ACC112 (cell line): ENCODE measurements at regions not wholly inside any gene's neighbourhood (a gene's known extent, or its start where the extent isn't known, plus 50 kb on each side); places are given as distances from the start of the nearest gene placed in this dataset.

Experiments used
- H2AFZ ChIP-seq: fragments of 200-600 bp; sonication (generic); one replicate; pipeline ENCODE4 v1.6.0; 2017; ENCODE audit warnings: antibody characterized with exemption, low read length; ENCODE audit not compliant: unreplicated experiment
- H3K27ac ChIP-seq: fragments of 200-600 bp; sonication (generic); 2 replicates; pipeline ENCODE4 v1.5.1; 2014; ENCODE audit warnings: low read depth, mild to moderate bottlenecking, antibody characterized with exemption, low read length, moderate library complexity
- H3K27me3 ChIP-seq: fragments of 200-600 bp; sonication (generic); 2 replicates; pipeline ENCODE4 v1.6.1; 2014; ENCODE audit warnings: mild to moderate bottlenecking, antibody characterized with exemption, low read length, moderate library complexity, mixed read lengths; ENCODE audit not compliant: insufficient read depth
- H3K36me3 ChIP-seq: fragments of 200-600 bp; sonication (generic); 2 replicates; pipeline ENCODE4 v1.6.1; 2016; ENCODE audit warnings: mild to moderate bottlenecking, antibody characterized with exemption, low read length, moderate library complexity, mixed read lengths; ENCODE audit not compliant: insufficient read depth
- H3K4me1 ChIP-seq: fragments of 200-600 bp; sonication (generic); one replicate; pipeline ENCODE4 v1.6.1; 2016; ENCODE audit warnings: low read length, mixed read lengths; ENCODE audit not compliant: insufficient read depth, unreplicated experiment, control insufficient read depth
- H3K4me3 ChIP-seq: fragments of 200-600 bp; sonication (generic); 2 replicates; pipeline ENCODE4 v1.5.1; 2014; ENCODE audit warnings: mild to moderate bottlenecking, low read depth, low read length
- H3K79me2 ChIP-seq: fragments of 200-600 bp; sonication (generic); one replicate; pipeline ENCODE4 v1.6.0; 2016; ENCODE audit warnings: low read length; ENCODE audit not compliant: control insufficient read depth, unreplicated experiment, insufficient read depth

DNA sequence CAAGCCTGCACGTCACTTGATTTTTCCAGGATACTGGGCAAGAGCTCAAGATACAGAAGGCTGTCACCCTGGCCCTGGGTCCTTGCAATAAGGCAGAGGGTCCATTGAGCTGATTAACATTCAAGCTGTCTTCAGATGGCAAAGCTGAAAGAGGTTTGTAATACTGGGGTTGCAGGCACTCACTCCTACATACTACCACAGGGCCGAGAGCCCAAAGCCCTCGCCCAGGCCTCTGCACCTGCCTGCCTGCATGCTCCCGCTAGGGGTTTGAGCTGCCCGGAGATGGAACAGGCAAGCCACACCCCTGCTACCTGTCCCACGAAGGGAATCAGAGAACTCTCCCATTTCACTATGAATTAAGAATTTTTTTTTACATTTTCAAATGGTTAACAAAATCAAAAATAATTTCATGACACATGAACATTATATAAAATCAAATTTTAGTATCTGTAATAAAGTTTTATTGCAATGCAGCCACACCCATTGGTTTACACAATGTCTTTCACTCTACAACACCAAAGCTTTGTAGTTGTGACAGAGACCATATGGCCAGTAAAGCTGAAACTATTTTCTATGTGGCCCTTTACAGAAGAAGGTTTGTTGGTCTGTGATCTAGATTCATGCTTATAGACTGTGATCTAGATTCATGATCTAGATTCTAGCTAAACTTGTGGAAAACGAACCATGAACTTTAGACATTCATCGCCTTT, 530.4 kb upstream of the IGFBP7 start:
- Histone ChIP-seq H3K79me2 (no peaks in the 10 kb centered on the region), H3K27ac (no peak overlapping the region), H3K27me3 (no peaks in the 10 kb centered on the region), H2AFZ (no peak overlapping the region), H3K4me3 (no peak overlapping the region), H3K4me1 (no peaks in the 10 kb centered on the region), H3K36me3 (no peaks in the 10 kb centered on the region)

DNA sequence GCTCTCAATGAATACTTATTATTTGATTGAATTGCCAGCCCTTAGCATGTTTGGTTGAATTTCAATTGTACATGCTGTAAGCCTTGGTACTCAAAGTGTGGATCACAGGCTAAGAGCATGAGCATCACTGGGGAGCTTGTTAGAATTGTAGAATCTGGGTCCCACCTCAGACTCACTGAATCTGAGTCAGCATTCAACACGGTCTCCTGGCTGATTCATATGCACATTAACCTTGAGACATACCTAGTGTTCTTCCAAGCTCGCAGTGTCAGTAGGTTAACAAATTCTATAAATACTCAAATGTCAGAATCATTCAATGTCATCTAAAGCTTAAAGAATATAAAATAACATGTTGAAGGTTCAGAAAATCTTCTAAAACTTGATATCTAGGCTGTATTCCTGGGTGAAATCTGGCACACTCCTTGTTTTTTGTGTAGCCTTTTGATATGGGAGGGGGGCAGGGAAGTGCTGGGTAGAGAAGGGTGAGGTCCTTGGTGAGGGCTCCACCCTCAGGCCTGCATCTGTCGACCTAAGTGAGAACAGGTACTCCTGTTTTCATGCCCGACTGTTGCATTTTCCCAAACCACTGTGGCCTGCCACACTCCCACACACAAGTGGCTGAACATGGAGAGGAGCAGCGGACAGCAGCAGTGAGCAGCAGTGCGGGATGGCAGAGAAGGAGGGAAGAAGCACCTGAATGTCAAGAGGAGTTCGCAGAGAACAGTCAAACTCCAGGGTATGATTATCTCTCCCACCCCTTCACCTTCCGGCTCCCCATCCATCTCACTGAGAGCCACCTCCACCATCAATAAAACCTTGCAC, 529.6 kb upstream of the IGFBP7 start:
- H3K4me1 ChIP-seq: no peaks in the 10 kb centered on the region
- H3K36me3 ChIP-seq: no peaks in the 10 kb centered on the region
- H2AFZ ChIP-seq: no peak overlapping the region
- no peaks in the 10 kb centered on the region for H3K79me2 ChIP-seq
- H3K4me3 ChIP-seq: no peak overlapping the region
- H3K27ac ChIP-seq: no peak overlapping the region
- H3K27me3 ChIP-seq: no peaks in the 10 kb centered on the region

DNA sequence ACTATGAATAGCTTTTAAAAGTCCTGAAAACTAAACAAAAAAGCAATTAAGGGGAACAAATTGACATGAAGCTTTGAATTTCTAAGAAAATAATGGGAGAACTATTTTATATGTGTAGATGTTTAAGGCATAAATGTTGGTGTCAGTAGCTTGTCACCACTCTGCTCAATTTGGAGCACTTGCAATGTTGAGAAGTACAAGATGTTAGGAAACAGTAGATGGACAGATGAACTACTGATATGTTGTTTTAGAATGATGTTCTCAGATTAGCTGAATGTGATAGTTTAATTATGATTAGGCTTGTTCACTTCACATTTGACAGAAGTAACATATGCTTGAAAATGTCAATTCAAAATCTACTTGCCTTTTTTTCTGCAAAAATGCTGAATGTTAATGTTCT, 525.7 kb upstream of the IGFBP7 start:
- H2AFZ ChIP-seq: no peak overlapping the region
- no peaks in the 10 kb centered on the region for H3K36me3 ChIP-seq
- no peaks in the 10 kb centered on the region for H3K27me3 ChIP-seq
- no peak overlapping the region for H3K27ac ChIP-seq
- H3K4me3 ChIP-seq: no peak overlapping the region
- H3K4me1 ChIP-seq: no peaks in the 10 kb centered on the region
- no peaks in the 10 kb centered on the region for H3K79me2 ChIP-seq

DNA sequence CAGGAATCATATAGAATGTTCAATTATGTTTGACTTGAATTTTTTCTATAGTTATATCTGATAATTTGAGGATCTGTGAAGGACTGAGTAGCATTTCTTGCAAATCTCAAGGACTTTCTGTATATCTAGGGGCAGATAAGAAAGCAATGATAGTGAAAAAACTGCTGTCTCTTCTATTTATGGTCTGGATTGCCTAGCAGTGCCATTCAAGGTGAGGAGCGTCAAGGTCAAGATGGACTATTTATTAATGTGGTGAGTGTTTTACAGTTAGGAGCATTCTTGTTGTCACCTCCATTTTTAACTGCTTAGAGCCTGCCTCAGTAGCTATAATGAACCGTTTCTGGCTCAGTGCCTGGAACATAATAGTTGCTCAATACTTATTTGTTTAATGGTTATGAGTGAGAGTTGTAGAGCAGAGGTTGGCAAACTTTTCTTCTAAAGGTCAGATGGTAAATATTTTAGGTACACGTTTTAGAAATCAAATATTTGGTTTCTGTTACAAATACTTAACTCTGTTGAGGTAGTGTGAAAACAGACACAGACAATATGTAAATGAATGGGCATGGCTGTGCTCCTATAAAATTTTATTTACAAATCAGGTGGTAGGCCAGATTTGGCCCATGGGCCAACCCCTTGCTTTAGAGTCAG, 523.2 kb upstream of the IGFBP7 start:
- H3K27me3 ChIP-seq: no peaks in the 10 kb centered on the region
- H3K27ac ChIP-seq: no peak overlapping the region
- H3K4me1 ChIP-seq: no peaks in the 10 kb centered on the region
- no peak overlapping the region for H2AFZ ChIP-seq
- no peaks in the 10 kb centered on the region for H3K36me3 ChIP-seq
- H3K4me3 ChIP-seq: no peak overlapping the region
- no peaks in the 10 kb centered on the region for H3K79me2 ChIP-seq

DNA sequence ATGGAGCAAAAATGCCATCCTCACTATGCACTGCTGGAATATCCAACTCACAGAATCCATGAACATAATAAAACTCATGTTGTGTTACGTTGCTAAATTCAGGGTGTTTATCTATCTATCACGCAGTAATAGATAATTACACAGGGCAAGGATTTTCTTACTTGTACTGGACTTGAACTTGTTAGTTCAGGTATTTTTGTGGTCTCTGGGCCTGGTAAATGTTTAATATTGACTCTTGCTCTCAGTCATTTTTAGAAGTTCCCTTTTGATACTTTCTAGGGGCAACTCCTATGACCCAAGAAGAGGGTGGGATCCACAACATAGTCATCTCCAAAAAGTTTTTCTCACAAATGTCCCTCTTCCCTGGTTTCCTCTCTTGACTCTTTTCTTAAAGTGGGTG, 522.4 kb upstream of the IGFBP7 start:
- H3K27ac ChIP-seq: no peak overlapping the region
- no peaks in the 10 kb centered on the region for H3K4me1 ChIP-seq
- no peak overlapping the region for H2AFZ ChIP-seq
- no peaks in the 10 kb centered on the region for H3K36me3 ChIP-seq
- H3K79me2 ChIP-seq: no peaks in the 10 kb centered on the region
- H3K4me3 ChIP-seq: no peak overlapping the region
- H3K27me3 ChIP-seq: no peaks in the 10 kb centered on the region

DNA sequence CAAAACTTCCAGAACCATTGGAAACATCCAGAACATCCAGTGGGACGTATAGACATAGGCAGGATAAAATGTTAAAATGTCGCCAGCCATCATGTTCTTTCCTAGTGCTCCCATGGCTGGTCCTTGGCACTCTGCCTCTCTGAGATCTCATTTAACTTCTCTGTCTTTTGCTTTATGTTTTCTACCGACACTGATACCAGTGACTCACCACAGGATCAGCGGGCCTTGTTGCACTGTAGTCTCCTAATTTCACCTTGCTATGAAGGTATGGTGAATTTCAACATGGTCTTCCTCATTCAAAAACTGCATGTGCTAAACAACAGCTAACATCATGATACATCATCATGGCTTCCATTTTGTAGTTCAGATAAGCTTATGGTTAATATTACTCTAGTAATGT, 521.0 kb upstream of the IGFBP7 start:
- no peak overlapping the region for H3K27ac ChIP-seq
- no peaks in the 10 kb centered on the region for H3K79me2 ChIP-seq
- no peaks in the 10 kb centered on the region for H3K27me3 ChIP-seq
- no peaks in the 10 kb centered on the region for H3K4me1 ChIP-seq
- H3K36me3 ChIP-seq: no peaks in the 10 kb centered on the region
- H2AFZ ChIP-seq: no peak overlapping the region
- no peak overlapping the region for H3K4me3 ChIP-seq

DNA sequence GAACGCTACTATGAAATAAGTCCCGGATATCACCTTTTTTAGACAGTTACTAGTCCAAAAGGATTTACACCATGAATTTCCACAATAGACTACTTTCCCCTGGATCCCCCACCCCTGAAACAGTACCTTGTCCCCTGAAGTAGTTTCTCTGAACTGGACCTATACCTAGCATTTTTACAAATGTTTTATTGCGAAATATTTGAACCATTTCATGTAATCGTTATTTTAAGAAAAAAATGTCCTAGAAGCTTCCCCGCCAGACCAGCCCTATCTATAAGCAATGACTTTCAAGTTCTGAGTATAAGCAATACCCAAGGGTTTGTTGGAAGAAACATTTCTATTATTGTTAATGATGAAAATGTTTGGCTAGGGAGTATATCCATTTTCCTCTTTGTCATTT, 517.8 kb upstream of the IGFBP7 start:
- no peaks in the 10 kb centered on the region for H3K27me3 ChIP-seq
- H3K4me3 ChIP-seq: no peak overlapping the region
- H2AFZ ChIP-seq: no peak overlapping the region
- H3K27ac ChIP-seq: no peak overlapping the region
- no peaks in the 10 kb centered on the region for H3K4me1 ChIP-seq
- no peaks in the 10 kb centered on the region for H3K79me2 ChIP-seq
- H3K36me3 ChIP-seq: no peaks in the 10 kb centered on the region

DNA sequence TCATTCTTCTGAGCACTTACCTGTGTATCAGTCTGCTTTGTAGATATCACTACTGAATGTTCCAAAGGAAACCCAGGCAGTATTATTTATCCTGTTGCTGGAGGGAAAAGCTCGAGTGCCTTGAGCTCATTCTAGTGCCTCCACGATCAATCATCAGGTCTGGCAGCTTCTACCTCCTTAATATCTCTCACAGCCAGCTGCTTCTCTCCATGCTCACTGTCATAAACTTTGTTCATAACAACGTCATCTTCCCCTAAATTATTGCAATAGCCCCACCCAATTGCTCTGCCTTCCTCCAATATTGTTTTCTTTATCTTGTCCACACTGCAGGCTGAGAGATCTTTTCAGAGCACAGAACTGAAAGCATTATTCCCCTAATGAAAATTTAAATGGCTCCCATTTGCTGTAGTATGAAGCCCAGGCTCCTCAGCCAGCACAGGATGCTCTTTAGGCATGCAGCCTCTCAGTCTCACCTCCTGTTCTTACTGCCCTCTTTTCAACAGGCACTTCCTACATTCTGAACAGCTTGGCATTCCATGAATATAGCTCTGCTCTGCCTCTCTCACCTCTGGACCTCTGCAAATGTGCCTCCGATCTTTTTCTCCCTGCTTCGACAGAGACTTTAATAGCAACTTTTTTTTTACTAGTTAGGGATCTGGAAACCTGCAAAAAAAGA, 504.2 kb upstream of the IGFBP7 start:
- no peak overlapping the region for H2AFZ ChIP-seq
- no peak overlapping the region for H3K4me3 ChIP-seq
- no peaks in the 10 kb centered on the region for H3K36me3 ChIP-seq
- H3K27ac ChIP-seq: no peak overlapping the region
- no peaks in the 10 kb centered on the region for H3K79me2 ChIP-seq
- H3K4me1 ChIP-seq: no peaks in the 10 kb centered on the region
- H3K27me3 ChIP-seq: no peaks in the 10 kb centered on the region

DNA sequence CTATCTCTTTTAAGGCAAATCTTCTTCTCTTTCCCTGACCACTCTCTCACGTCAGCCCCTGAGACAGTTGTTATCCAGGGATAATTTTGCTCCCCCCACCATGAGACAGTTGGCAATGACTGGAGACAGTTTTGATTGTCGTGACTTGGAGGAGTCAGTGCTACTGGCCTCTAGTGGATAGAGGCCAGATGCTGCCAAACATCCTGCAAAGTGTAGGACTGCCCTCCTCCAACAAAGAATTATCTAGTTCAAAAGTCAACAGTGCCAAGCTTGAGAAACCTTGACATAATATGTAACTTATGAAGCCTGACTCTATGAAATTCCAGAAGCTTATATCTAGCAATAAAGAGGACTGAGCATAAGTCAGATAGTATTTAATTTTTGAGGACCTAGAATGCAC, 502.1 kb upstream of the IGFBP7 start:
- Histone ChIP-seq H3K27ac (no peak overlapping the region), H3K4me3 (no peak overlapping the region), H3K27me3 (no peaks in the 10 kb centered on the region), H3K4me1 (no peaks in the 10 kb centered on the region), H3K36me3 (no peaks in the 10 kb centered on the region), H3K79me2 (no peaks in the 10 kb centered on the region), H2AFZ (no peak overlapping the region)

DNA sequence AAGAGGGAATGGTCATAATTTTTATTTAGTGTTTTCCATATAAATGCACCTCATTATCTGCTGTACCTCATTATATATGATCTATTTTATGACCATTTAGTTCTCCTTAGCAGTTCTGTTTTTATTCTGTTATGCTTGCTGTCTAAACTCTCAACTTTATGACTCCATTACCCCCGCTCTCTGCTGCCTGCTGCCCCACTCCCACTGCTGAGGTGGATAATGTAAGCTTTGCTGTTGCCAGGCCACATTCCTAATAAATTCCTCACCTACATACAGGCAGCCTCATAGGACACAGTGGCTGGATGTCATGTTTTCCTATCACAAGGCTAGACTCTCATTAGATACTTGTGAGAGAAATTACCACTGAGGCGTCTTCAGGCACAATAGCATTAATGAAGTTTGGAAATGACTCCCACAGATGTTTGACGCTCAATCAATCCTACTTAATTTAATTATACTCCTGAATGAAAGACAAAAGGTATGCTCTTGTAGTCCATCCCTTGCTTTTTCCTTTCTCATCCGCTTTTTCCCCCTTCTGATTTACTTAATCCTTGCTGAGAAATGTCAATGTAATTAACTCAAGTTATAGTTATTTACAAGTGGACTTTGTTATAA, 497.5 kb upstream of the IGFBP7 start:
- Histone ChIP-seq H3K4me1 (no peaks in the 10 kb centered on the region), H3K36me3 (no peaks in the 10 kb centered on the region), H3K27me3 (no peaks in the 10 kb centered on the region), H3K79me2 (no peaks in the 10 kb centered on the region), H3K4me3 (no peak overlapping the region), H3K27ac (no peak overlapping the region), H2AFZ (no peak overlapping the region)
